ENCODE measurements at regions not wholly inside any gene's neighbourhood (a gene's known extent, or its start where the extent isn't known, plus 50 kb on each side); places are given as distances from the start of the nearest gene placed in this dataset.
"Not testable (repeated sequence)": the region's sequence is repeated elsewhere in the genome, so short reads cannot be mapped to it uniquely, and the experiment has no call there.

- DNase-seq, result no peak
Measured at GRCh38 chr9:38253200-38253599, 139.3 kb upstream of the ALDH1B1 start.

GRCh38 chr9:38251036-38251860, 141.3 kb upstream of the ALDH1B1 start:
- no peak for DNase-seq

GRCh38 chr9:38250279-38251035, 142.0 kb upstream of the ALDH1B1 start:
- no peak for DNase-seq

GRCh38 chr9:38249587-38250210, 142.8 kb upstream of the ALDH1B1 start:
- no peak for DNase-seq

GRCh38 chr9:38249049-38249448, 143.5 kb upstream of the ALDH1B1 start:
- DNase-seq, result no peak

GRCh38 chr9:38246833-38247232, 145.7 kb upstream of the ALDH1B1 start:
- DNase-seq, result no peak

GRCh38 chr9:38244971-38245370, 147.5 kb upstream of the ALDH1B1 start:
- no peak for DNase-seq

GRCh38 chr9:38243993-38244392, 148.5 kb upstream of the ALDH1B1 start:
- DNase-seq, result no peak

- not testable (repeated sequence) for DNase-seq
Measured at GRCh38 chr9:38242151-38242550, 150.4 kb upstream of the ALDH1B1 start.

- DNase-seq, result no peak
Measured at GRCh38 chr9:38240051-38240450, 152.5 kb upstream of the ALDH1B1 start.

GRCh38 chr9:38235244-38235643, 157.3 kb upstream of the ALDH1B1 start:
- DNase-seq, result no peak

GRCh38 chr9:38234479-38235170, 157.9 kb upstream of the ALDH1B1 start:
- no peak for DNase-seq

GRCh38 chr9:38233796-38234355, 158.6 kb upstream of the ALDH1B1 start:
- no peak for DNase-seq

- no peak for DNase-seq
Measured at GRCh38 chr9:38233343-38233742, 159.2 kb upstream of the ALDH1B1 start.

GRCh38 chr9:38232895-38233294, 159.6 kb upstream of the ALDH1B1 start:
- DNase-seq, result no peak

- DNase-seq, result no peak
Measured at GRCh38 chr9:38229504-38230155, 160.6 kb upstream of the SHB start.

- DNase-seq, result no peak
Measured at GRCh38 chr9:38229104-38229500, 160.1 kb upstream of the SHB start.

GRCh38 chr9:38228331-38229103, 159.5 kb upstream of the SHB start:
- DNase-seq, result no peak

GRCh38 chr9:38227656-38228055, 158.6 kb upstream of the SHB start:
- no peak for DNase-seq

- DNase-seq, result peak; percentile 81
Measured at GRCh38 chr9:38227061-38227540, 158.1 kb upstream of the SHB start.

GRCh38 chr9:38226491-38226951, 157.5 kb upstream of the SHB start:
- DNase-seq, result no peak
